SK-N-SH (cell line): ENCODE measurements at regions not wholly inside any gene's neighbourhood (a gene's known extent, or its start where the extent isn't known, plus 50 kb on each side); places are given as distances from the start of the nearest gene placed in this dataset.
A peak's percentile ranks its signal among the peaks of the same experiment; 100 is the strongest.

ENCODE experiments used
- CTCF ChIA-PET: fragments of 300-600, 350-600 bp; formaldehyde crosslinking; extraction: SDS; loops from one replicate; lab custom pipeline; 2021; lab: Yijun Ruan, JAX
- POLR2A ChIA-PET: fragments of 350-600 bp; sonication (Branson Sonifier 250); formaldehyde crosslinking; extraction: SDS; loops from one replicate; lab custom pipeline; 2020; ENCODE audit warnings: antibody characterized with exemption, inconsistent platforms; lab: Yijun Ruan, JAX
- DNase-seq: peaks from one replicate; pipeline ENCODE4 v3.0.0; 2012
- H2AFZ ChIP-seq: fragments of 200-600 bp; sonication (generic); 2 replicates; pipeline ENCODE4 v1.8.1; 2016; ENCODE audit warnings: antibody characterized with exemption, mild to moderate bottlenecking, low read depth
- H3F3A ChIP-seq: fragments of 200-600 bp; sonication (generic); replicated peaks from 2 replicates; pipeline ENCODE3; 2016; ENCODE audit warnings: antibody characterized with exemption, mild to moderate bottlenecking; ENCODE audit not compliant: insufficient read depth
- H3K27ac ChIP-seq, 2 experiments: fragments of 200-500 bp in 1 of 2; fragments of 200-600 bp in 1 of 2; sonication (Bioruptor generic) in 1 of 2; sonication (generic), shearing (Covaris generic) in 1 of 2; 2 replicates each; pipeline versions ENCODE4 v1.5.1 to v1.6.1; 2014 to 2016; ENCODE audit warnings: low read depth in 2 of 2, inconsistent platforms in 1 of 2, low read length in 1 of 2, mild to moderate bottlenecking in 1 of 2, mixed read lengths in 1 of 2
- H3K27me3 ChIP-seq: fragments of 200-600 bp; sonication (generic), shearing (Covaris generic); 2 replicates; pipeline ENCODE4 v1.6.1; 2016; ENCODE audit warnings: mixed run types; ENCODE audit not compliant: insufficient read depth
- H3K36me3 ChIP-seq, 2 experiments: fragments of 200-500 bp in 1 of 2; fragments of 200-600 bp in 1 of 2; sonication (Bioruptor generic) in 1 of 2; sonication (generic) in 1 of 2; replicated peaks in 1 of 2; 2 replicates each; pipeline versions ENCODE3 to v1.5.1; 2014 to 2016; ENCODE audit warnings: low read length in 1 of 2, mild to moderate bottlenecking in 1 of 2; ENCODE audit not compliant: insufficient read depth in 2 of 2, control insufficient read depth in 1 of 2
- H3K4me1 ChIP-seq, 2 experiments: fragments of 200-500 bp in 1 of 2; fragments of 200-600 bp in 1 of 2; sonication (Bioruptor generic) in 1 of 2; sonication (generic), shearing (Covaris generic) in 1 of 2; 2 replicates each; pipeline versions ENCODE4 v1.5.1 to v1.6.1; 2014 to 2016; ENCODE audit warnings: low read depth in 1 of 2, low read length in 1 of 2, mixed run types in 1 of 2; ENCODE audit not compliant: insufficient read depth in 2 of 2, control insufficient read depth in 1 of 2
- H3K4me2 ChIP-seq: fragments of 200-600 bp; sonication (generic), shearing (Covaris generic); 2 replicates; pipeline ENCODE4 v1.6.1; 2017; ENCODE audit warnings: mixed run types
- H3K4me3 ChIP-seq, 2 experiments: fragments of 200-500 bp in 1 of 2; fragments of 200-600 bp in 1 of 2; sonication (Bioruptor generic) in 1 of 2; sonication (generic), shearing (Covaris generic) in 1 of 2; 2 replicates each; pipeline versions ENCODE4 v1.5.1 to v1.8.1; 2014 to 2016; ENCODE audit warnings: low read depth in 2 of 2, inconsistent platforms in 1 of 2, low read length in 1 of 2, mild to moderate bottlenecking in 1 of 2, mixed read lengths in 1 of 2, moderate library complexity in 1 of 2
- H3K79me2 ChIP-seq: fragments of 200-600 bp; sonication (generic); 2 replicates; pipeline ENCODE4 v1.8.1; 2017; ENCODE audit warnings: mild to moderate bottlenecking; ENCODE audit not compliant: insufficient read depth
- H3K9ac ChIP-seq: fragments of 200-600 bp; sonication (generic); 2 replicates; pipeline ENCODE4 v1.6.1; 2017; ENCODE audit warnings: mixed run types
- H3K9me2 ChIP-seq: fragments of 200-600 bp; sonication (generic); 2 replicates; pipeline ENCODE4 v1.6.1; 2017; ENCODE audit warnings: mixed run types
- H3K9me3 ChIP-seq: fragments of 200-600 bp; sonication (generic); 2 replicates; pipeline ENCODE4 v1.6.1; 2017; ENCODE audit warnings: mixed run types, mild to moderate bottlenecking, moderate library complexity
- H4K20me1 ChIP-seq: fragments of 200-600 bp; sonication (generic); 2 replicates; pipeline ENCODE4 v1.6.1; 2017; ENCODE audit warnings: mild to moderate bottlenecking, mixed run types; ENCODE audit not compliant: insufficient read depth
- CHD2 ChIP-seq: fragments of 150-350 bp; IDR thresholded peaks from 2 replicates; pipeline ENCODE4 v1.6.1; 2018; ENCODE audit warnings: low read length; ENCODE audit not compliant: partially characterized antibody
- ELF1 ChIP-seq: IDR thresholded peaks from 2 replicates; pipeline ENCODE4 v1.4.0; 2012
- FOSL2 ChIP-seq: IDR thresholded peaks from 2 replicates; pipeline ENCODE4 v1.4.0; 2012; ENCODE audit warnings: low read depth, mild to moderate bottlenecking, moderate library complexity, borderline replicate concordance
- FOXJ3 ChIP-seq: sonication (generic); formaldehyde crosslinking; IDR thresholded peaks from 2 replicates; pipeline ENCODE4 v1.5.1; 2020; ENCODE audit warnings: mild to moderate bottlenecking, missing genetic modification reagents
- FOXM1 ChIP-seq: IDR thresholded peaks from 2 replicates; pipeline ENCODE4 v1.4.0; 2012; ENCODE audit warnings: low read depth, mild to moderate bottlenecking
- MEF2A ChIP-seq: IDR thresholded peaks from 2 replicates; pipeline ENCODE4 v1.4.0; 2012; ENCODE audit warnings: low read depth, borderline replicate concordance
- NFIC ChIP-seq: IDR thresholded peaks from 2 replicates; pipeline ENCODE4 v1.4.0; 2012; ENCODE audit warnings: borderline replicate concordance
- RXRA ChIP-seq: IDR thresholded peaks from 2 replicates; pipeline ENCODE4 v1.4.0; 2012; ENCODE audit warnings: low read depth, mild to moderate bottlenecking, borderline replicate concordance
- TAF1 ChIP-seq: IDR thresholded peaks from 2 replicates; pipeline ENCODE4 v1.6.1; 2012; ENCODE audit warnings: low read depth, mild to moderate bottlenecking, low read length, moderate library complexity, borderline replicate concordance
- TEAD4 ChIP-seq: IDR thresholded peaks from 2 replicates; pipeline ENCODE4 v1.4.0; 2012; ENCODE audit warnings: mild to moderate bottlenecking, borderline replicate concordance; ENCODE audit not compliant: insufficient read depth
- YY1 ChIP-seq: IDR thresholded peaks from 2 replicates; pipeline ENCODE4 v1.4.0; 2012; ENCODE audit warnings: low read depth, mild to moderate bottlenecking
- WGBS: methylation state at CpG from one replicate; pipeline ENCODE4 v1.1.6; 2017; ENCODE audit warnings: low lambda C conversion rate; 5-methylcytosine and 5-hydroxymethylcytosine counted together
- TF ChIP-seq, protein P1 (sequence below): fragments of 150-350 bp; IDR thresholded peaks from 2 replicates; pipeline ENCODE4 v1.6.1; 2016; ENCODE audit warnings: mild to moderate bottlenecking, low read depth, low read length
- TF ChIP-seq, protein P2 (sequence below): fragments of 200-600 bp; sonication (generic); IDR thresholded peaks from 2 replicates; pipeline ENCODE4 v1.6.1; 2017; ENCODE audit warnings: antibody characterized with exemption, mild to moderate bottlenecking, moderate library complexity
- TF ChIP-seq, protein P3 (sequence below): IDR thresholded peaks from 2 replicates; pipeline ENCODE4 v1.6.1; 2012; ENCODE audit warnings: mild to moderate bottlenecking, low read depth, low read length, moderate library complexity

DNA sequence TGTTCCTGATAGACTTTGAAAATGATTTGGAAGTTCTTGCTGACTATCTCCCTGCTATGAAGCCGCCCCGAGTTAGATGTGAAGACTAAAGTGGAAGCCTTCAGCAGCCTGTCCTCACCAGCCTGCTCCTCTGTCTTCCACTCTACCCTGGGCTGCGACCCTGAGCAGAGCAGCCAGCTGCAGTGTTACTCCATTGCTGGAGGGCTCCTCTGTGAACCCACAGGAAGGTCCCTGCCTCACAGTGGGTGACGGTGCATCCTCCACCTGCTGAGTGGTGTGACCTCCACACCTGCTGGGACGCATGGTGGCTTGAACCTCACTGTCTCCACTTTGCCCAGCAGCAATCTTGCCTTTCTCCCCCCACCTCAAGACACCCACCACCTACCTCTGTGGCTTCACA, 116.4 kb downstream of the IRS2 start:
- Histone ChIP-seq H3K9me2 (no peaks in the 10 kb centered on the region), H3K36me3 (no peaks in the 10 kb centered on the region), H2AFZ (no peak overlapping the region), H3K9ac (no peak overlapping the region), H3K27me3 (no peaks in the 10 kb centered on the region), H3K9me3 (no peaks in the 10 kb centered on the region), H3F3A (no peaks in the 10 kb centered on the region), H4K20me1 (no peaks in the 10 kb centered on the region), H3K4me3 (no peak overlapping the region), H3K4me2 (no peak overlapping the region), H3K4me1 (peaks cover 7 to 47% of the 10 kb centered on the region in 2 experiments; a peak in 3 of 4 replicates), H3K79me2 (no peaks in the 10 kb centered on the region), H3K27ac (peak overlapping the region in 1 of 2 experiments; percentile 100; a peak in 2 of 4 replicates)
- CTCF ChIA-PET, result interaction anchor here (0.5 to 0.9 kb wide), 3 partner anchors 115 to 356 kb away, joined by 3 read pairs; no protein-coding TSS in a partner anchor
- TF ChIP-seq FOXM1 (no peak), TEAD4 (no peak), YY1 (no peak), FOXJ3 (CRISPR knock-in tag) (no peak), TAF1 (no peak), NFIC (no peak), RXRA (no peak), ELF1 (no peak), MEF2A (no peak), FOSL2 (no peak), CHD2 (no peak)
- TF ChIP-seq, protein P1, sequence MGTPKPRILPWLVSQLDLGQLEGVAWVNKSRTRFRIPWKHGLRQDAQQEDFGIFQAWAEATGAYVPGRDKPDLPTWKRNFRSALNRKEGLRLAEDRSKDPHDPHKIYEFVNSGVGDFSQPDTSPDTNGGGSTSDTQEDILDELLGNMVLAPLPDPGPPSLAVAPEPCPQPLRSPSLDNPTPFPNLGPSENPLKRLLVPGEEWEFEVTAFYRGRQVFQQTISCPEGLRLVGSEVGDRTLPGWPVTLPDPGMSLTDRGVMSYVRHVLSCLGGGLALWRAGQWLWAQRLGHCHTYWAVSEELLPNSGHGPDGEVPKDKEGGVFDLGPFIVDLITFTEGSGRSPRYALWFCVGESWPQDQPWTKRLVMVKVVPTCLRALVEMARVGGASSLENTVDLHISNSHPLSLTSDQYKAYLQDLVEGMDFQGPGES, result no peak
- TF ChIP-seq, protein P2, sequence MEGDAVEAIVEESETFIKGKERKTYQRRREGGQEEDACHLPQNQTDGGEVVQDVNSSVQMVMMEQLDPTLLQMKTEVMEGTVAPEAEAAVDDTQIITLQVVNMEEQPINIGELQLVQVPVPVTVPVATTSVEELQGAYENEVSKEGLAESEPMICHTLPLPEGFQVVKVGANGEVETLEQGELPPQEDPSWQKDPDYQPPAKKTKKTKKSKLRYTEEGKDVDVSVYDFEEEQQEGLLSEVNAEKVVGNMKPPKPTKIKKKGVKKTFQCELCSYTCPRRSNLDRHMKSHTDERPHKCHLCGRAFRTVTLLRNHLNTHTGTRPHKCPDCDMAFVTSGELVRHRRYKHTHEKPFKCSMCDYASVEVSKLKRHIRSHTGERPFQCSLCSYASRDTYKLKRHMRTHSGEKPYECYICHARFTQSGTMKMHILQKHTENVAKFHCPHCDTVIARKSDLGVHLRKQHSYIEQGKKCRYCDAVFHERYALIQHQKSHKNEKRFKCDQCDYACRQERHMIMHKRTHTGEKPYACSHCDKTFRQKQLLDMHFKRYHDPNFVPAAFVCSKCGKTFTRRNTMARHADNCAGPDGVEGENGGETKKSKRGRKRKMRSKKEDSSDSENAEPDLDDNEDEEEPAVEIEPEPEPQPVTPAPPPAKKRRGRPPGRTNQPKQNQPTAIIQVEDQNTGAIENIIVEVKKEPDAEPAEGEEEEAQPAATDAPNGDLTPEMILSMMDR, result no peak
- TF ChIP-seq, protein P3, sequence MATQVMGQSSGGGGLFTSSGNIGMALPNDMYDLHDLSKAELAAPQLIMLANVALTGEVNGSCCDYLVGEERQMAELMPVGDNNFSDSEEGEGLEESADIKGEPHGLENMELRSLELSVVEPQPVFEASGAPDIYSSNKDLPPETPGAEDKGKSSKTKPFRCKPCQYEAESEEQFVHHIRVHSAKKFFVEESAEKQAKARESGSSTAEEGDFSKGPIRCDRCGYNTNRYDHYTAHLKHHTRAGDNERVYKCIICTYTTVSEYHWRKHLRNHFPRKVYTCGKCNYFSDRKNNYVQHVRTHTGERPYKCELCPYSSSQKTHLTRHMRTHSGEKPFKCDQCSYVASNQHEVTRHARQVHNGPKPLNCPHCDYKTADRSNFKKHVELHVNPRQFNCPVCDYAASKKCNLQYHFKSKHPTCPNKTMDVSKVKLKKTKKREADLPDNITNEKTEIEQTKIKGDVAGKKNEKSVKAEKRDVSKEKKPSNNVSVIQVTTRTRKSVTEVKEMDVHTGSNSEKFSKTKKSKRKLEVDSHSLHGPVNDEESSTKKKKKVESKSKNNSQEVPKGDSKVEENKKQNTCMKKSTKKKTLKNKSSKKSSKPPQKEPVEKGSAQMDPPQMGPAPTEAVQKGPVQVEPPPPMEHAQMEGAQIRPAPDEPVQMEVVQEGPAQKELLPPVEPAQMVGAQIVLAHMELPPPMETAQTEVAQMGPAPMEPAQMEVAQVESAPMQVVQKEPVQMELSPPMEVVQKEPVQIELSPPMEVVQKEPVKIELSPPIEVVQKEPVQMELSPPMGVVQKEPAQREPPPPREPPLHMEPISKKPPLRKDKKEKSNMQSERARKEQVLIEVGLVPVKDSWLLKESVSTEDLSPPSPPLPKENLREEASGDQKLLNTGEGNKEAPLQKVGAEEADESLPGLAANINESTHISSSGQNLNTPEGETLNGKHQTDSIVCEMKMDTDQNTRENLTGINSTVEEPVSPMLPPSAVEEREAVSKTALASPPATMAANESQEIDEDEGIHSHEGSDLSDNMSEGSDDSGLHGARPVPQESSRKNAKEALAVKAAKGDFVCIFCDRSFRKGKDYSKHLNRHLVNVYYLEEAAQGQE, result no peak
- no peak for DNase-seq
- POLR2A ChIA-PET, result interaction anchor here (3.1 to 3.4 kb wide), 2 partner anchors 110 to 114 kb away, joined by 19 to 21 read pairs; no protein-coding TSS in a partner anchor
- WGBS, result 91% methylated on average over 3 of the region's 5 CpGs
